Right lung (tissue), 2 donors: ENCODE measurements at regions not wholly inside any gene's neighbourhood (a gene's known extent, or its start where the extent isn't known, plus 50 kb on each side); places are given as distances from the start of the nearest gene placed in this dataset.

ENCODE experiments used
- DNase-seq, 2 donors: peaks; one replicate each; pipeline ENCODE4 v3.0.0-alpha.2; 2013

GRCh38 chr20:48300529-48300928 lies 515.2 kb upstream of the SULF2 start:
- no peak for DNase-seq

DNA sequence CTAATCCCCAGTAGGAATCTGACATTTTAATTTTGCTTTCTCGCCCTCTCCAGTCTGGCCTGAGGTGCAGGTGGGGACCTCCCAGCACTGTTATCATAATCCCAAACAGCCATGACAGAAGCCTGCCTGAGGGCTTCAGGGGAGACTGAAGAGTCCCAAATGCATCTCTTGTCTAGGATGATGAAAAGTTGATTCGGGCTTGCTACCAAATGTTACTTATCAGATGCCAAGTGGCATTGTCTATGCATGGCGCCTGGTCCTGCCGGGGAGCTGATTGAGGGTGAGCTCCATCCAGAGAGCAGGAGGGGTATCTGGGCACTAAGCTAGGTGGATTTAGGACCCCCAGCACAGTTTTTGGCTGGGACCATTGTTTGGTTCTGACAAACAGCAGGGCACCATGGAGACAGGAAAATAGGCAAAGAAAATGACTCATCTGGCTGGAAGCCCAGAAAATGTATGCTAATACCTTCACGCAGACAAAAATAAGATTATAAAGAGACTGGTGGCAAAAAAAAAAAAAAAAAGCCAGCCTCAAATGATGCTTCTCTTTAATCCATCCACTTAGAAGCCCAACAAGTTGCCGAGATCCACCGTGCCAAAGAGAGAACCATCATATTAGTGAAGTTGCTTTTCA lies 513.7 kb upstream of the SULF2 start:
- peak; percentile 38 to 63 for DNase-seq

- no peak for DNase-seq
Observed at GRCh38 chr20:48298433-48298832, 513.2 kb upstream of the SULF2 start.

DNA sequence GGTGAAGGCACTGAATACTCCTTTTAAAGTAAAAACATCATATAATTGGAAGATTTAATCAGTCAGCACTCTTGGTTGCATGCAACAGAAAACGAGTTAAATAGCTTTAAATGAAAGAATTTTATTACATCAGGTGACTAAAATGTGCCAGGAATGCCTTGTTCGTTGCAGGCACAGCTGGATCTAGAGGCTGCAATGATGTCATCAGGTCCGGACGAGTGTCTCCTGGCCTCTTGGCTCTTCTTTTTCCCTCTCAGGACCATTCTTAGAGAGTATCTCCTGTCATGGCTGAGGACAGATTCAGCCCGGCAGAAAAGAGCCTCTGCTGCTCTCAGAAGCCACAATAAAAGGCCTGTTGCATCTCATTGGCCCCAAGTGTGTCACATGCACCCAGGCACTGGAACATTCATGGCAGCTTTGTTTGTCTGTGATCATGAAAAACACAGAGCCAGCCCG lies 510.7 kb upstream of the SULF2 start:
- no peak for DNase-seq

DNA sequence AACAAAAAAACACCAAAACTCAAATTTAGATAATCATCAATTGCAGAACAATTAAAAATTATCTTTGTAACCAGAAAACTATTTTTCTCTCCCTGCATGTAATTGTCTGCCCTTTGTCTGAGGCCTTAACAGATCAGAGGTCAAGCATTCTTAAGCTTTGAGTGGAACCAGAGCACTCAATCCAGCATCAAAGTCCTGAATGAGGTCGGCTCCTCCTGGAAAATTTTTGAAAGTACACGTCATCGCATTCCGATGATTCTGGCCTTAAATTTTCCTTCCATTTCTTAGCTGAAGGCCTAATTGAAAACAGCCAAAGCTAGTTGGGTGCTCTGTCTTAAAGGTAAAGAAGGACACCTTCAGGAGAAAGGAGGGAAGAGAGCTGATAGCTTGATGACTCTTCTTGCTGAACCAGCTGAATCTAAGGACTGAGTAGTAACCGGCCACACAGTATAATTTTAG lies 510.2 kb upstream of the SULF2 start:
- DNase-seq: no peak

- no peak for DNase-seq
Observed at GRCh38 chr20:48294942-48295341, 509.7 kb upstream of the SULF2 start.

DNA sequence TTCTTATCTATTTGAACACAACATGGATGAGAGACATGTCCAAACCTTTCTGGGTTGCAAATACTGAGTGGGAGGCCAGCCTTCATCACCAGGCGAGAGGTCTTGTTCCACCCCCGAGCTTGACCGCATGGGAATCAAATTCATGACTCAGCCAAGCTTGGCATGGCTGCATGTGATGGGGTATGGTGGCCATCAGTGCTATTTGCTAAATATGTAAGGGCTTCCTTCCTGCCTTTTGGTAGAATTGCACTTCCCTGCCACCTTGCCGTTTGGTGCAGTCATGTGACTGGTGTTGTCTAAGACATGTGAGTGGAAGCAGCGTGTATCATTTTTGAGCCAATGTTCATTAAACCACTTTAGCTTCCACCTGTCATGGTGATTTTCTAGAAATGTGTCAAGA lies 508.9 kb upstream of the SULF2 start:
- no peak for DNase-seq

GRCh38 chr20:48293671-48294070 lies 508.4 kb upstream of the SULF2 start:
- DNase-seq: no peak

GRCh38 chr20:48292806-48293205 lies 507.5 kb upstream of the SULF2 start:
- no peak for DNase-seq

DNA sequence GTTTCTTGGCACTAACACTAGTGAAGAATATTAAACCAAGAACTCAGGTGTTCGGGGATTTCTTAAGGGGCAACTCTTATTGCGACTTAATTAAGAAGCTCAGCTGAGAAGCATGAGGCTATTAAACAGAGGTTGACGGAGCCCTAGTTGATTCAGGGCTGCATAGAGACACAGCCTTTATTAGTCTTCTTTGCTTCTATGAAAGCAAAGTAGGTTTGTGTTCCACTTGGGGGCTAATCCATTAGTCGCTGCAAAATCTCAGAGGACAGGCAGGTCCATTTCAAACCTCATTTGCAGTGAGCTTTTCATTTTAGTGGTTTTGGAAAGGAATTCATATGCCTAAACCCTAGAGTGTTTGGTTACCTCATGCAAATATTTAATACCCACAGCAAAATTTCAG lies 506.6 kb upstream of the SULF2 start:
- DNase-seq: no peak

DNA sequence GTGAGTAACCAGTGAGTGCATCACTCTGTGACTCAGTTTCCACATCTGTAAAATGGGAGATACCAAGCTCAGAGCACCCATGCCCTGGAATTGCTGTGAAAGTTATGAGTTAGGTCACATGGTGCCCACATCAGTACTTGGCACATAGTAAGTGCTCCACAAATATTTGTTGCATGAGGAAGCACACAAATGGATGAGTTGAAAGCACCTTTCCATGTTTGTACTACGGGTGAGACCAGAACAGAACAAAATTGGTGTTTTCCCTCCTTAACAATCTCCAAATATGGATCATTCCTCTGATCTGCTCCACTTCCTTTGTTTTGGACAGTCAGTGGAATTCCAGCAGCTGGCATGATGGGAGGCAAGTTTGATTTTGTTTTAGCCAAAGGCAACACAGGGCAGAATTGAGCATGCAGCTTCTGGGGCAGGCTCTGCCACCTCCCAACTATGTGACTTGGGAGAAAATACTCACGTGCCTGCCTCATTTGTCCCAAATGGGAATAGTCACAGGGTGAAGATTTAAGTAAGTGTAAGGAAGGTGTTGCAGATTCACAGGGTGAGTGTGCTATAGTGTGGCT lies 503.7 kb upstream of the SULF2 start:
- DNase-seq: no peak

GRCh38 chr20:48287552-48288170 lies 502.4 kb upstream of the SULF2 start:
- DNase-seq: no peak

DNA sequence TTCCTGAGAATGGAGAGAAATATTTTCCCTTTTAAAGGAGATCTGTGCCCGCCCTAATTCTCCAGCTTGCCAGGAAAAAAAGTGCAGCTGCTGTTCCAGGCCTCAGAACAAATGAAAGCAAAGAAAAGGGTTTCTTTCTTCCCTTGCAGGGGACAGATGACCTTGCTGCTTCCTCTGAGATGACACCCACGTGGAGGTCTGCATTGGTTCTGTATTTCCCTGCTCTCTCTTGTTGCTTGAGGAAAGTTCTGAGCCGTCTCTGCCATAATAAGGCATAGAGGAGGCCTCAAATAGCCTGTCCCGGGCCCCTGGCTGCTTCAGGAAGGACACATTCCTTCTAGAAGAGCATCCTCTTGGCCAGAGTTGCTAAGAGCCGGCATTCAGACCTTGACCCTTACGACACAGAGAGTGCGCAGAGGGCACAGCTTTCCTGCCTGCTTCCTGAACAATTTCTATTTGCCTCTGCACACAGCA lies 501.8 kb upstream of the SULF2 start:
- no peak for DNase-seq

DNA sequence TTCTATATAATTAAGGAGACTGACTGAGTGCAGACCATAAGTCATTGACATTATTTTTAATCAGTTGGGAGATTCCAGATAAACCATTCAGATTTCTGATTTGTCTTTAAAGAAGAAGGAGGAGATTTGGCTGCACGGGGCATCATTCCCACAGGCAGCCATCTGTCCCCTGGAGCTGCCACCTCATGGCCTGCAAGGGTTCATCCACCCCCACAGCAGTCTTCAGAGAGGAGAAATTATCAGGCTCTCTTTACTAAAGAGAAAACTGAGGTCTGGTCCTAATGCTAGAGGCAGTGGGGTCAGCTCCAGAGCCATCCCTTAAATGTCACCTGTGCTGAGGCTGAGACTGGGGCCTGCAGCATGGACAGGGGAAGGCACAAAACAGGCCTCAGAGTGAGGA lies 501.3 kb upstream of the SULF2 start:
- DNase-seq: no peak

DNA sequence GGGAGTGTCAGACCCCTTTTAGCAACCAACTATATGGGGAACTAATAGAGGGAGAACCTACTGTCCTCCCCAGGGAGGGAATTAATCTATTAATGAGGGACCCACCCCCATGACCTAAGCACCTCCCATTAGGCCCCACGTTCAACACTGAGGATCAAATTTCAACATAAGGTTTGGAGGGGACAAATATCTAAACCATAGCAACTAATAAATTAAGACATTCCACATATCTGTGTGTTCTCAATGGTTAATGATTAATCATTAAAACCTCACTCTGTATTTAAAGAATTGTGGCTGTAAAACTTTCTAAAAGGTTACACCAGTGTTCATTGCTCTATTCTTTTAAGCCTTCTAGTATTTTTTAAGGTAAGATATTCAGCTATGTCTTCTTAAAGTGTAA lies 500.4 kb upstream of the SULF2 start:
- no peak for DNase-seq

DNA sequence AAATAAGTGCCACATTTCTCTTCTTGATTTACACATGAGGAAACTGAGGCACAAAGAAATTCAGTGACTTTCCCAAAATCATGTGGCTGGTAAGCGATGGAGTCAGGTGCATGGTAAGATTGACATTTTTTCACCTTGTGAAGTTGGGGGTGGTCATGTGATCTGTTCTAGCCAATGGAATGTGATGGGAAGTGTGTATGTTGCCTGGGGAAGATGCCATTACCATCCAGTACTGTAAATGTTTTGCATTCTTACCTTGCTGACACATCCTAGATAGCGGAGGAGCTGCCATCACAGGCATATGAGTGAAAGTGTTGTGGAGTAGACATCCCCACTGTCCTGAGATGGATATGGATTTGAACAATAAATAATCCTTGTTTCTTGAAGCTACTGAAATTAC lies 499.6 kb upstream of the SULF2 start:
- no peak for DNase-seq

GRCh38 chr20:48284315-48284714 lies 499.0 kb upstream of the SULF2 start:
- DNase-seq: no peak

GRCh38 chr20:48283470-48284110 lies 498.3 kb upstream of the SULF2 start:
- DNase-seq: peak in 1 of 2 donors; percentile 36

GRCh38 chr20:48282591-48283228 lies 497.4 kb upstream of the SULF2 start:
- no peak for DNase-seq

DNA sequence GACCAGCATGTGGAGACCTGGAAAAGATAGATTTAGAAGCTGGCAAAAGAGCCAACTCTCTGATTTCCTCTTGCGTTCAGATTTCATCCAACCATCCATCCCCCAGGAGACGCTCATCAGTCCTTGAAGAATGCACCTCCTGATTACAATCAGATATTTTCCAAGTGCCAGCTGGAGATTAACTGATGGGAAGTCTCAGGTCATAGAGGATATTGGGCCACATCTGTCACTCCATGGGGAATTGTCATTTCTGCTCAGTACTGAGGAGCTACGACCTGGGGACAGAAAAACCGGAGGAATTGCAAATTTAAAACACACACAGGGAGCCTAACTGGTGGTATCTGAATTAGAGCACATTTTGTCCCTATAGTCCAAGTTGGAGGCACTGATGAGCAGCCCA lies 496.2 kb upstream of the SULF2 start:
- no peak for DNase-seq

GRCh38 chr20:48278961-48279481 lies 493.7 kb upstream of the SULF2 start:
- DNase-seq: no peak

- no peak for DNase-seq
Observed at GRCh38 chr20:48277266-48277665, 492.0 kb upstream of the SULF2 start.
